ENCODE measurements at regions not wholly inside any gene's neighbourhood (a gene's known extent, or its start where the extent isn't known, plus 50 kb on each side); places are given as distances from the start of the nearest gene placed in this dataset.

DNA sequence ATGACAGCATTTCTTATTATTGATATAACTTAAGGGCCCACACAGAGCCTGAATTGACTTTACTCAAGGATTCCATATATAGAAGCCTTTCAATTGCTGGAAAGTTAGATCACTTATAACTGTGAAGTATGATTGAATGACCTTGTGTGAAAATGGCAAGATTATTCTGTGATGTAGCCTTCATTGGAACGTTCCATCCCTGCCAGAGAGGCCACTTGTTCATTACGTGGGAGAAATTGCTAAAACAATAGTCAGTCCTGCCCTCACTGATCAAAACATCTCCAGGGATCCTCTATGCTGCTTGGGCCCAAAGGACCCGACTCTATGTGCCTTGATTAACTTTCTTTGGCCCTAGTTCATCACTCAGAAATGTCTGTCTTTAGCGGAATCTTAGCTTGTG is 159.5 kb upstream of the BLID start:
- no peak for TF ChIP-seq POLR2A (IDR thresholded peaks at IDR 0.05; ENCODE audit: low read depth, low read length)
- no peak for FAIRE-seq
- no peak for DNase-seq (ENCODE audit: insufficient read length, low spot score)

DNA sequence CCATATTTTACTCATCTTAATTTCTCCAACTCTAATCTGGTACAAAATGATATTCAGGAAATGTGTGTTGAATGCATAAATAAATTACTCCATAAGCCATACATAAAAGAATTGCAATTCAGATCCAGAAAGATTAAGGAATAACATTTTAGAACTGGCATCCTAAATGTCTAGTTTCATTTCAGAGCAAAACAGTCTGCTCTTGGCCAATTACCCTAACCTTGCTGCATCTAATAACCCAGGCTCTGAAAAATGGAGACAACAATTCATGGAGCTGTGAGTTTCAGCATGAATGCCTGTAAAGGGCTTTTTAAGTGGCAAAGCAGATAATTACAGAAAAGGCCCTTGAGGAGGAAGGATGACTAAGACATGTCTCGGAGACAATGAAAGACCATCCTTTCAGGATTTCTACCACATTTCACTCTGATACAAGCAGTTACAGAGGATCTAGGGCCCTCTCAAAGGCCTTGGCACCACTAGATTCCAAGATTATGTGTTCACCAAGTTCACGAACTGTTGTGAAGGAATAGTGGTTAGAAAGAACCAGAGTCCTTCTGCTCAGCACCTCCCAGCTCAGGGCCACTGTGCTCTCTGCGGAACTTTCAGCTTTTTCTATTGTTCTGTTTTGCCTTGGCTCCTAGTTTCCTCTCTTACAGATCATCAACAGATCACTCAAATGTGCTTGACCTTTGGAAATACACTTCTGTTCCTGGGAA is 157.6 kb upstream of the BLID start:
- DNase-seq (ENCODE audit: insufficient read length, low spot score) (no peak), FAIRE-seq (no peak)
- TF ChIP-seq POLR2A (IDR thresholded peaks at IDR 0.05; ENCODE audit: low read depth, low read length), result no peak

DNA sequence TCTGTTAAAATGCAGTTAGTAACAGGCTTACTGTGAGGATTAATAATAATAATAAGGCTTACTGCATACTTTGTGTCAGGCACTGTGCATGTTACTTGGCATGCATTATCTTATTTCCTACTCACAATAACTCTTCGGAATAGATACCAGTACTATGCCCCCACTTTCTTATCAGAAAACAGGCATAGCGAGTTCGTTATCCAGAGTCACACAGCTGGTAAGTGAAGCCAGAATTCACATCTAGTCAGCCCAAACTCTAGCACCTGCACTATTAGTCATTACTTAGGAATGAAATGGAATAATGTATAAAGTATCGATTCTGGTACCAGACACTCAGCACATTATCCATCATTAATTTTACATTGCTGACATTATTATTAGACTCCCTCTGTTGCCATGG is 155.7 kb upstream of the BLID start:
- DNase-seq (ENCODE audit: insufficient read length, low spot score) (no peak), FAIRE-seq (no peak)
- TF ChIP-seq POLR2A (IDR thresholded peaks at IDR 0.05; ENCODE audit: low read depth, low read length), result no peak

DNA sequence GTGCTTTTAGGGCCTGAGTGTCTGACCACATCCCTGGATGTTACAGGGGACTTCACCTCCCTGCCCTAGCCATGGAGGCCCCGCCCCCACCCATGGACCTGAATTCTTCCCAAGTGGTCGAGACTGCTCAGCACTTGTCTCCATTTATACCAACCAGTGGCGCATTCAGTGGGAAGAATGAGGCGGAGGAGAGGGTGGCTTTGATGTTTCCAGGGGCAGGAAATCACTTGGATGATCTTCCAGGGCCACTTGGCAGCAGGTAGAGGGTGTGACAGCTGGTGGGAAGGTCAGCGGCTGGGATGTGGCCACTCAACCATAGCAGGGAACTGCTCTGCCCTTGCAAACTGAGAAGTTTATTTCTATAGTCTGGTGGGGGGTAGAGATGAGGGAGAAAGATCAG is 155.1 kb upstream of the BLID start:
- FAIRE-seq (no peak), DNase-seq (ENCODE audit: insufficient read length, low spot score) (no peak)
- no peak for TF ChIP-seq POLR2A (IDR thresholded peaks at IDR 0.05; ENCODE audit: low read depth, low read length)

DNA sequence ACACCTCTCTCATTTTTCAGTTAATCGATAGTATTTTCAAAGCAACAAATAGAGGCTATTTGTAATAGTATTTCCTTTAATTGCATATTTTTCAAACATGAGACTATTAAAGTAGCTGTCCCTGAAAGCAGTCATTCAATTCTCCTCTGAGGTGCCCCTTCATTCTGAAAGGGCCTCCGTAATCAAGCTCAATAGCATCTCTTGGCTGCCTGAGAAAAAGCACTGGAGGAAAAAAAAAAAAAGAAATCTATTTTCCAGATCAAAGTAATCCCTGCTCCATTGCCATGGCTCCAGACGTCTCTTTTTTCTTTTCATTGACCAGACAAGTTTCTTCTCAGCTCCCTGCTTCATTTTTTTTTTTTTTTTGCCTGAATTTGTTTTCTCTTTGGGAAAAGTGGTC is 154.5 kb upstream of the BLID start:
- FAIRE-seq (no peak), DNase-seq (ENCODE audit: insufficient read length, low spot score) (no peak)
- TF ChIP-seq POLR2A (IDR thresholded peaks at IDR 0.05; ENCODE audit: low read depth, low read length), result no peak

DNA sequence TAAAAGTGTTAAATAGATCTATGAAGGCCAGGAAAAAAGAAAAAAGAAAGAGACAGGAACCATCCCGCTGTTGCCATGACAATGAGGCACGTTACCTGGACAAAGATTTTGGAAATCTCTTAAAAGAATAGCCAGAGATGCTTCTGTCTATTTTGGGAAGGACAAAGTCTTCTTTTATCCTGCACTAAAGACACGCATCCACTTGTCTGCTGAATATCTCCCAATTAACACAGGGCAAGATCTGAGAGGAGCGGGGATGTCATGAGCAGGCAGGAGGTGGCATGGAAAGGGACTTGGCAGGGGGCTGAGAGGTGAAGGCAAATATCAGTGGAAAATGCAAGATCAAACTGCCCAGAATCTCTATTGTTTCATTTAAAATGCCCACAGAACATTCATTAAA is 153.8 kb upstream of the BLID start:
- DNase-seq (ENCODE audit: insufficient read length, low spot score), result no peak
- TF ChIP-seq POLR2A (IDR thresholded peaks at IDR 0.05; ENCODE audit: low read depth, low read length), result no peak
- no peak for FAIRE-seq

DNA sequence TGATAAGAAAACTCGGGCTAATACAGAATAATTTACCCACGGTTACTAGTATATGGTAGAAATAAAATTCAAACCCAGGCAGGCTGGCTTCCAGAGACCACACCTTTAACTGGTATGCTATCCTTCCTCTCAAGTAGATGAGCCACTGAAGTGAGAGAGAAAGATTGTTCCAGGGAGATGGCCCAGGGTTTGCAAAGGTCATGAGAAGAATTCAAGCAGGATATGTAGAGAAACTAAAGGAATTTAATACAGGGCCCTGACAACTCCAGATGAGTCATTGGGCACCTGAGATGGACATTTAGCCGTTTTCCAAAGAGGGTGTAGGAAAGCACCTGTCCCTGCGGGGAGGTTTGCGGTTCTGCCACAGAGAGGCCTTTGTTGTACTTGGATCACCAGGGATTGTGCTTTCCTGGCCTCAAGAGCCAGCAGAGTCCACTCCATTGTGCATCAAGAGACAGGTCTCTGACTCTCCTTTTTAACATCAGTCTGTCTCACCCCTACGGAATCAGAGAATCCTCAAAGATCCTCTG is 152.7 kb upstream of the BLID start:
- no peak for TF ChIP-seq POLR2A (IDR thresholded peaks at IDR 0.05; ENCODE audit: low read depth, low read length)
- FAIRE-seq, result no peak

DNA sequence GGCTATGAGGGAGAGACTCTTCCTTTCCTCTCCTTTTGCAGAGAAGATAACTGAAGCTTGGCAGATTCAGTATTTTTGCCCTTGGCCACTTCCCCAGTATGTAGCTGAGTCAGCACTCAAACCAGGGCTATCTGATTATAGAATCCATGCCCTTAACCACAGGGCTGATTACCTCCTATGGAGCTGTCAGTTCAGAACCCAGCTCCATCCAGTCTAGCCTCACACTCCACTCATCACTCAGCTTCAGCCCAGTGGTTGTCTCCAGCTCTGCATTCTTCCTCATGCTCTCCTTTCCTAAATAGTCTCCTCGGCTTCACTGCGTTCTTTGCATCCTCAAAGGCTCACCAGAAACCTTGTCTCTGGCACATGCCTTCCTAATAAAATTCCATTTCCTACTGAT is 151.6 kb upstream of the BLID start:
- DNase-seq (ENCODE audit: insufficient read length, low spot score) (no peak), FAIRE-seq (no peak)
- TF ChIP-seq POLR2A (IDR thresholded peaks at IDR 0.05; ENCODE audit: low read depth, low read length), result no peak

More for the DNA sequence above, 152.7 kb upstream of the BLID start:
- no peak for DNase-seq (ENCODE audit: insufficient read length, low spot score)

DNA sequence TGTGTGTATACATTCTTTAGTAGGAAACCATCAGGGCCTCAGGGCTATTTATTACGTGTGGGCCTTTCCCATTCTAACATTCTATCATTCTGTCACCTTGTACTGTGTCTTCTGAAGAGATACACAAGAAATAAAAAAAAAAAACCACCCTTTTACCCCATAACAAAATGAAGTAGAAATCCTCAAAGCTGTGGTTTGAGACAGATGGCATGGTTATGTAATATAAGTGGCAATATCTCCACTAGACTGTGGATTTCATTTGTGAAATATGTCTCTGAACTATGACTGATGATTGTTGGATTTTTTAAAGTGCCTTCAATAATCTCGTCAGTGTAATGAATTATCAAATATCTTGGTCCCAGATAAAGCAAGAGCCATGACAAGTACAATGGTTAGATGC is 150.0 kb upstream of the BLID start:
- FAIRE-seq, result no peak
- no peak for TF ChIP-seq POLR2A (IDR thresholded peaks at IDR 0.05; ENCODE audit: low read depth, low read length)
- DNase-seq (ENCODE audit: insufficient read length, low spot score), result no peak

DNA sequence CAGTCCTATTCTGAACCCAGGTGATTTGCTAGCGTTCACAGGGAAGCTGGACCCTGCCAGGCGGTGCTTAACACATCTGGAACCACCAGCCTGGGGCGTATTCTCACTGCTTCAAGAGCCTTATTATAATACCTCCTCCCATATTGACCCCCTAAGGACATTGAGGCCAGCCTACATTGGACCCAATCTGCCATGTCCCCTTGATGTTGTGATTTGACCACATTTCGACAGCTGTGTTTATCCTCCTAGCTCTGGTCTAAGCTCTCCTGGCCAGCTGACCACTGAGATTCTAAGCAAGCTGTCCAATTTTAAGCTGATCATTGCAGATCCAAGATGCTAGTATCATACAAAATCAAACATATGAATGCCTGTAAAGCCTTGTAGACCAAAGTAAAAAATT is 148.1 kb upstream of the BLID start:
- DNase-seq (ENCODE audit: insufficient read length, low spot score), result no peak
- FAIRE-seq, result no peak
- no peak for TF ChIP-seq POLR2A (IDR thresholded peaks at IDR 0.05; ENCODE audit: low read depth, low read length)

DNA sequence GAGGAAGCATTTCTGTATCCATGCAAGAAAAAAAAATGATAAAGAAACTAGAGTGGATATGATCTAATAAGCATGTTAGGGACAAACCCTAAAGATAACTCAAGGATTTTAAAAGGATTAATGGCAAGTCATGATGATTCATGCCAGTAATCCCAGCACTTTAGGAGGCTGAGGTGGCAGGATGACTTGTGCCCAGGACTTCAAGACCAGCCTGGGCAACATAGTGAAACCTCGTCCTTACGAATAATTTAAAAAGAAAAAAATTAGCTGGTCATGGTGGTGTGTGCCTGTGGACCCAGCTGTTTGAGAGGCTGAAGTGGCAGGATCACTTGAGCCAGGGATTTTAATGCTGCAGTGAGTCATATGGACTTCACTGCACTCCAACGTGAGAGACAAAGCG is 145.5 kb upstream of the BLID start:
- no peak for DNase-seq (ENCODE audit: insufficient read length, low spot score)
- no peak for TF ChIP-seq POLR2A (IDR thresholded peaks at IDR 0.05; ENCODE audit: low read depth, low read length)
- no peak for FAIRE-seq

DNA sequence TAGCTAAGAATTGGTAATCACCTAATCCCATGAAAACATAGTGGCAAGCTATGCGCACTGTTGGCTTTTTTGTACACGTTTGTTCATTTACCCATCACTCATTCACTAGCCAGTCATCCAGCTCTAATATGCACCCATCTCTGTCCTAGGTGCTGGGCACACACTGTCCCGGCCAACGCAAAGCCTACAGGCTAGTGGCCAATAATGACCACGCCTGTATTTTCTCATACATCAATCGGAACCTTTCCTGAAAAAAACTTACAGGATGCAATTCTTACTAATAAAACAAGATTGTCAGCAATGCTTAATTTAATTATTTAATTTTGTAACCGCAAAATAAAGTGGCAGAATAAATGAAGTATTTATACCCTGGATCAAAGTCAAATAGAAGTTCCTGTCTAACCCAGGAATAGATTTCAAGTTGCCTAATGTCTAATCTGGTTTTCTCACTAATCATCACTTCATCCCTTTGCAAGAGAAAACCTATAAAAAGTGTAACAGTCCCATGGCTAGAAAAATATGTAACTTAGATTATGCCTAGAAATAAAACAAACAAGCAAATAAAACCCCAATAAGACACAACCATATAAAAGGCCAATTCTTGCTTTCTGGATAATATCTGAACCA is 143.3 kb upstream of the BLID start:
- FAIRE-seq (no peak), DNase-seq (ENCODE audit: insufficient read length, low spot score) (no peak)
- TF ChIP-seq POLR2A (IDR thresholded peaks at IDR 0.05; ENCODE audit: low read depth, low read length), result no peak

DNA sequence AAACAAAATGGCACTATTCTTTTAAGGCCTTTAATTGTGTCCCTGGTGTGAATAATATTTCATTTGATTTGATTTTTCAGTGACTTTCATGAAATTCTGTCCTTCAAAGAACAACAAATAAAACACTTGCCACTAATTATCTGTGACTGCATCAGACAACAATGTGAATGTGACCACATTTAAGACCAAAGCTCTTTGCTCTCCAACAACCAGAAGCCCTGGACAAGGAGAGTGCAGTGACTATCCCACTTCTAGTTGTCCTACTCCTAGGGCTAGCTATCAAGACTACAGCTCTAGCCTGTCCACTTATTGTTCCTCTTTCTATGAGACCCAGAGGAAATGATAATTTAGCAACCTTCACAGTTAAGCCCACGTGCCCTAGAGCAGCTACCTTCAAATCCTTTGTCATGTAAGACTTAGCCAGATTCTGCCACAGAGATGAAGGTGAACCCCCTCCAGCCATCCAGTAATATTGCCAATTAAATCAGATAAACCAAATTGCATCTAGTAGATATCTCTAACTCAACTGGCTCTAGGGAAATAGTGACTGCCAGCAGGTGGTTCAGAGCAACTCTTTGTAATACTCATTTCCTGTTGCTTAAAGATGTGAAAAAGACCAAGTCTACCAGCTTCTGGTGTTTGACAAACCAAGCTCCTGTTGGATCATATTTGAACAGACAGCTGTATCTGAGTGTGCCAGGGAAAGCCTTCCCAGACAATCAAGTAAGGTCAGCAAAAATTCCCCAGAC is 142.6 kb upstream of the BLID start:
- no peak for DNase-seq (ENCODE audit: insufficient read length, low spot score)
- no peak for FAIRE-seq
- no peak for TF ChIP-seq POLR2A (IDR thresholded peaks at IDR 0.05; ENCODE audit: low read depth, low read length)

DNA sequence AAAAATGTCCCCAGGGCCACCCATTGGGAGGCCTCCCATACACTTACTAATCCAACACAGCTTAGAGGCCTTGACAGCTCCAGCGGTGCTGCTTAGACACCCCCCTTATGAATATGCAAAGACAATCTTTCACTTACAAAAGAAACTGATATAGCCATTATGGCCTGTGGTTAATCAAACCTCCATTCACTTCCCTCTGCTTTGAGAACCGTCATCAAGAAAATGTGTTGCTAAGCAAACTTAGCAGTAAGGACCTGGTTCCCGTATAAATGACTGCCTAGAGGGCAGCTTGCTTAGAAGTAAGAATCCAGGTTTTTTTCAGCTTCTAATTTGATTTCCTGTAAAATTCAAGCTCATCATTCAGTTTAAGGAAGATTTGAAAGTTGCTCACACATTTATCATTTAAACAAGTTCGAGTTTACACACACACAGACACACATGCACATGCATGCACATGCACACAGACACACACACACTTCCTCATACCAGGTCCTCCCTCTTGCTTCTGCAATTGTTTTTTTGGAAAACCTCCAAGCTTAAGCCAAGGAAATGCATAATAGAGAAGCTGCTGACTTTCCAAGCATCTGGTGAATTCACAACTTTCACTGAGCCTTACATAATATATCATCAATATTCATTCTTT is 137.7 kb upstream of the BLID start:
- FAIRE-seq (no peak), DNase-seq (ENCODE audit: insufficient read length, low spot score) (no peak)
- no peak for TF ChIP-seq POLR2A (IDR thresholded peaks at IDR 0.05; ENCODE audit: low read depth, low read length)
